ENCODE measurements at regions not wholly inside any gene's neighbourhood (a gene's known extent, or its start where the extent isn't known, plus 50 kb on each side); places are given as distances from the start of the nearest gene placed in this dataset.
A peak's percentile ranks its signal among the peaks of the same experiment; 100 is the strongest.

GRCh38 chr3:182349051-182349450 lies 444.3 kb upstream of the ATP11B start:
- CTCF ChIA-PET = interaction anchor here (0.6 kb wide), 1 partner anchor 247 kb away, joined by 15 read pairs; no protein-coding TSS in a partner anchor
- Histone ChIP-seq H2AFZ (no peak overlapping the region), H3F3A (ENCODE audit: insufficient read depth, low read depth) (no peaks in the 10 kb centered on the region), H3K4me2 (no peak overlapping the region), H3K27ac (no peak overlapping the region), H3K79me2 (ENCODE audit: low read depth) (no peaks in the 10 kb centered on the region), H3K4me1 (replicated peaks; ENCODE audit: insufficient read depth) (no peaks in the 10 kb centered on the region), H3K27me3 (ENCODE audit: insufficient read depth, low read depth) (no peaks in the 10 kb centered on the region), H3K36me3 (ENCODE audit: low read depth) (no peaks in the 10 kb centered on the region), H3K9me3 (ENCODE audit: insufficient read depth, low read depth) (no peaks in the 10 kb centered on the region), H4K20me1 (ENCODE audit: insufficient read depth) (no peaks in the 10 kb centered on the region), H3K9me2 (ENCODE audit: insufficient read depth) (no peaks in the 10 kb centered on the region), H3K4me3 (no peak overlapping the region)
- BruUV-seq (replicated peaks) = no TSS peak
- POLR2A ChIA-PET (ENCODE audit: unreplicated experiment) = interaction anchor here (0.7 kb wide), 1 partner anchor 67 kb away, joined by 5 read pairs; no protein-coding TSS in a partner anchor
- DNase-seq = no peak
- intact Hi-C loops (cut with micrococcal nuclease; ENCODE audit: unreplicated experiment) = no loop called here
- TF ChIP-seq EZH2 (IDR thresholded peaks at IDR 0.05; ENCODE audit: low read depth) = no peak
- TF ChIP-seq CTCF (conservative IDR thresholded peaks at IDR 0.05) = no peak

- intact Hi-C loops (cut with micrococcal nuclease; ENCODE audit: unreplicated experiment) = no loop called here
- DNase-seq = no peak
- Histone ChIP-seq H3K9me2 (ENCODE audit: insufficient read depth) (no peaks in the 10 kb centered on the region), H3K27me3 (ENCODE audit: insufficient read depth, low read depth) (no peaks in the 10 kb centered on the region), H3K9me3 (ENCODE audit: insufficient read depth, low read depth) (no peaks in the 10 kb centered on the region), H3K4me2 (no peak overlapping the region), H2AFZ (no peak overlapping the region), H3F3A (ENCODE audit: insufficient read depth, low read depth) (no peaks in the 10 kb centered on the region), H3K4me3 (no peak overlapping the region), H3K27ac (no peak overlapping the region), H3K79me2 (ENCODE audit: low read depth) (no peaks in the 10 kb centered on the region), H3K36me3 (ENCODE audit: low read depth) (no peaks in the 10 kb centered on the region), H4K20me1 (ENCODE audit: insufficient read depth) (no peaks in the 10 kb centered on the region), H3K4me1 (replicated peaks; ENCODE audit: insufficient read depth) (no peaks in the 10 kb centered on the region)
- ChIA-PET POLR2A (ENCODE audit: unreplicated experiment) (no interaction called here), CTCF (no interaction called here)
- no TSS peak for BruUV-seq (replicated peaks)
- TF ChIP-seq CTCF (conservative IDR thresholded peaks at IDR 0.05) = no peak
- TF ChIP-seq EZH2 (IDR thresholded peaks at IDR 0.05; ENCODE audit: low read depth) = no peak
Measured at GRCh38 chr3:182349951-182350517, 443.3 kb upstream of the ATP11B start.

GRCh38 chr3:182357928-182358327 lies 435.4 kb upstream of the ATP11B start:
- Histone ChIP-seq H3K27ac (no peak overlapping the region), H3K79me2 (ENCODE audit: low read depth) (no peaks in the 10 kb centered on the region), H3K9me3 (ENCODE audit: insufficient read depth, low read depth) (no peaks in the 10 kb centered on the region), H3F3A (ENCODE audit: insufficient read depth, low read depth) (no peaks in the 10 kb centered on the region), H3K4me2 (no peak overlapping the region), H3K27me3 (ENCODE audit: insufficient read depth, low read depth) (no peaks in the 10 kb centered on the region), H3K4me3 (no peak overlapping the region), H3K4me1 (replicated peaks; ENCODE audit: insufficient read depth) (peaks cover 7% of the 10 kb centered on the region), H4K20me1 (ENCODE audit: insufficient read depth) (no peaks in the 10 kb centered on the region), H3K9me2 (ENCODE audit: insufficient read depth) (no peaks in the 10 kb centered on the region), H2AFZ (no peak overlapping the region), H3K36me3 (ENCODE audit: low read depth) (no peaks in the 10 kb centered on the region)
- intact Hi-C loops (cut with micrococcal nuclease; ENCODE audit: unreplicated experiment) = no loop called here
- BruUV-seq (replicated peaks) = no TSS peak
- DNase-seq = peak in 1 of 2 experiments; percentile 46
- TF ChIP-seq CTCF (conservative IDR thresholded peaks at IDR 0.05) = no peak
- no peak for TF ChIP-seq EZH2 (IDR thresholded peaks at IDR 0.05; ENCODE audit: low read depth)
- ChIA-PET POLR2A (ENCODE audit: unreplicated experiment) (no interaction called here), CTCF (no interaction called here)

Data from PC-9 (cell line).